ENCODE measurements at regions not wholly inside any gene's neighbourhood (a gene's known extent, or its start where the extent isn't known, plus 50 kb on each side); places are given as distances from the start of the nearest gene placed in this dataset.
A peak's percentile ranks its signal among the peaks of the same experiment; 100 is the strongest.

DNA sequence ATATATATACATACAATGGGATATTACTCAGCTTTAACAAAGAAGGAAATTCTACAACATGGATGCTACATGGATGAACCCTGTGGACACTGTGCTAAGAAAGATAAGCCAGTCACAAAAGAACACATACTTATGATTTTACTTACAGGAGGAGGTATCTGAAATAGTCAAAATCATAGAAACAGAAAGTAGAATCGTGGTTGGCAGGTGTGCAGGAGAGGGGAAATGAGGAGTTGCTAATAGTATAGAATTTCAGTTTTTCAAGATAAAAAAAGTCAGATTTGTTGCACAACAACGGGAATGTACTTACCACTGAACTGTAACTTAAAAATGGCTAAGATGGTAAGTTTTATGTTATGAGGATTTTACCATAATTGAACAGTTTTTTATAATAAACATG lies 706.3 kb downstream of the TFAP2A start:
- no peaks in the 10 kb centered on the region for H4K20me1 ChIP-seq (ENCODE audit: insufficient read depth, low read length)
- in situ Hi-C loops (cut with MboI; ENCODE audit: low sequenced_read_pairs) = no loop called here
- H3K9ac ChIP-seq (ENCODE audit: low read depth, low read length) = no peak overlapping the region
- no peak for DNase-seq
- no TSS peak for BruUV-seq (replicated peaks)
- POLR2A ChIA-PET (ENCODE audit: unreplicated experiment) = no interaction called here
- no peak overlapping the region for H2AK5ac ChIP-seq (ENCODE audit: low read depth, low read length)
- no peak overlapping the region for H4K5ac ChIP-seq (ENCODE audit: low read depth, low read length)
- no peaks in the 10 kb centered on the region for H3K79me1 ChIP-seq (ENCODE audit: low read depth in 1 of 2, low read length in 2 of 2)
- WGBS, 2 experiments (ENCODE audit: extremely low coverage in 2 of 2, insufficient read length in 1 of 2) = 40% methylated on average over 1 of the region's 2 CpGs; no CpG with 5 or more reads in 1 of the 2 experiments
- H2BK15ac ChIP-seq (ENCODE audit: low read depth, low read length) = no peak overlapping the region
- H3K4me2 ChIP-seq (ENCODE audit: low read depth, low read length) = no peak overlapping the region
- CTCF ChIA-PET = no interaction called here
- H4K8ac ChIP-seq (ENCODE audit: low read depth in 2 of 2, low read length in 2 of 2) = no peak overlapping the region
- no peaks in the 10 kb centered on the region for H3K9me1 ChIP-seq (ENCODE audit: insufficient read depth, low read length)
- no peak overlapping the region for H3K14ac ChIP-seq (replicated peaks; ENCODE audit: low read depth, low read length)
- H3K23ac ChIP-seq (ENCODE audit: low read depth, low read length) = no peak overlapping the region
- no peaks in the 10 kb centered on the region for H3K9me3 ChIP-seq (ENCODE audit: control insufficient read depth, insufficient read depth, low read length)
- no peak overlapping the region for H2BK5ac ChIP-seq (ENCODE audit: low read depth, low read length, poor library complexity, severe bottlenecking)
- H3K27ac ChIP-seq (ENCODE audit: insufficient read depth, low read length) = no peak overlapping the region
- H2AFZ ChIP-seq (replicated peaks; ENCODE audit: low read length, poor library complexity) = no peak overlapping the region
- H3K4me1 ChIP-seq (ENCODE audit: control insufficient read depth, insufficient read depth, low read length) = no peaks in the 10 kb centered on the region
- ATAC-seq (ENCODE audit: low read depth) = no peak
- dilution Hi-C loops (cut with HindIII; ENCODE audit: low sequenced_read_pairs, unreplicated experiment) = no loop called here
- H3K4me3 ChIP-seq (ENCODE audit: insufficient read depth, low read depth, low read length) = no peak overlapping the region
- no peak overlapping the region for H3K18ac ChIP-seq (ENCODE audit: low read depth, low read length)
- H3K4ac ChIP-seq (ENCODE audit: low read depth, low read length) = no peak overlapping the region
- no peaks in the 10 kb centered on the region for H3K36me3 ChIP-seq (ENCODE audit: control insufficient read depth, insufficient read depth, low read length)
- intact Hi-C loops (cut with micrococcal nuclease) = no loop called here
- H2BK20ac ChIP-seq (ENCODE audit: low read depth, low read length) = no peak overlapping the region
- no peak overlapping the region for H3K56ac ChIP-seq (ENCODE audit: extremely low read depth, insufficient read depth, low read length)
- no peak overlapping the region for H2AK9ac ChIP-seq (replicated peaks; ENCODE audit: low read depth, low read length, poor library complexity)
- H2BK120ac ChIP-seq (ENCODE audit: low read depth, low read length) = no peak overlapping the region
- no peaks in the 10 kb centered on the region for H3K27me3 ChIP-seq (ENCODE audit: control insufficient read depth, insufficient read depth, low read length)
- TF ChIP-seq RFX5 (IDR thresholded peaks at IDR 0.05; ENCODE audit: low read depth, low read length) (no peak), CEBPB (IDR thresholded peaks at IDR 0.05; ENCODE audit: low read depth, low read length) (0 out of 2 replicates have a peak, but pooled peaks have one; percentile 12), CHD1 (IDR thresholded peaks at IDR 0.05; ENCODE audit: low read depth, low read length) (no peak)
- H4K91ac ChIP-seq (ENCODE audit: insufficient read depth, low read depth, low read length) = no peak overlapping the region
